ENCODE measurements at regions not wholly inside any gene's neighbourhood (a gene's known extent, or its start where the extent isn't known, plus 50 kb on each side); places are given as distances from the start of the nearest gene placed in this dataset.

- TF ChIP-seq POLR2AphosphoS5 (IDR thresholded peaks at IDR 0.05; ENCODE audit: borderline replicate concordance, low read depth, low read length), result no peak
- no peak for TF ChIP-seq EZH2 (IDR thresholded peaks at IDR 0.05)
- no peak for TF ChIP-seq FOXP2 (optimal IDR thresholded peaks at IDR 0.05; ENCODE audit: control extremely low read depth, extremely low read length, insufficient read depth)
Observed at GRCh38 chr13:105251293-105251692, 1284.2 kb downstream of the EFNB2 start.

All from SK-N-MC (cell line).